GM18505 (cell line): ENCODE measurements at regions not wholly inside any gene's neighbourhood (a gene's known extent, or its start where the extent isn't known, plus 50 kb on each side); places are given as distances from the start of the nearest gene placed in this dataset.

Source experiments
- ATAC-seq: cut with Tn5 transposase; IDR thresholded peaks from one replicate; pipeline ENCODE4 v1.9.1; 2021; ENCODE audit not compliant: unreplicated experiment
- POLR2A ChIP-seq: IDR thresholded peaks from 4 replicates; pipeline ENCODE4 v1.6.1; 2011; ENCODE audit warnings: borderline replicate concordance; ENCODE audit not compliant: insufficient read depth, insufficient read length; ENCODE audit errors: extremely low read depth

- no peak for ATAC-seq
- TF ChIP-seq POLR2A, result no peak
These were observed 108.2 kb downstream of the VEGFA start for GRCh38 chr6:43878127-43878634.

GRCh38 chr6:43877463-43878126, 107.6 kb downstream of the VEGFA start:
- ATAC-seq, result no peak
- TF ChIP-seq POLR2A, result no peak

GRCh38 chr6:43877036-43877435, 107.0 kb downstream of the VEGFA start:
- no peak for ATAC-seq
- no peak for TF ChIP-seq POLR2A

GRCh38 chr6:43876602-43877001, 106.6 kb downstream of the VEGFA start:
- no peak for ATAC-seq
- TF ChIP-seq POLR2A, result no peak

GRCh38 chr6:43875849-43876572, 106.0 kb downstream of the VEGFA start:
- no peak for ATAC-seq
- no peak for TF ChIP-seq POLR2A

GRCh38 chr6:43874814-43875590, 105.0 kb downstream of the VEGFA start:
- no peak for TF ChIP-seq POLR2A
- ATAC-seq, result no peak

GRCh38 chr6:43873806-43874714, 104.0 kb downstream of the VEGFA start:
- ATAC-seq, result no peak
- TF ChIP-seq POLR2A, result no peak

GRCh38 chr6:43871933-43872332, 101.9 kb downstream of the VEGFA start:
- no peak for ATAC-seq
- TF ChIP-seq POLR2A, result no peak

GRCh38 chr6:43871284-43871683, 101.3 kb downstream of the VEGFA start:
- TF ChIP-seq POLR2A, result no peak
- ATAC-seq, result no peak

- no peak for TF ChIP-seq POLR2A
- no peak for ATAC-seq
These were observed 100.7 kb downstream of the VEGFA start for GRCh38 chr6:43870660-43871061.

GRCh38 chr6:43869792-43870659, 100.0 kb downstream of the VEGFA start:
- TF ChIP-seq POLR2A, result no peak
- no peak for ATAC-seq
